ENCODE measurements at regions not wholly inside any gene's neighbourhood (a gene's known extent, or its start where the extent isn't known, plus 50 kb on each side); places are given as distances from the start of the nearest gene placed in this dataset.

GRCh38 chrX:20499763-20500162, 233.1 kb upstream of the RPS6KA3 start:
- H3K4me3 Mint-ChIP-seq, result no peak overlapping the region
- H3K36me3 Mint-ChIP-seq (ENCODE audit: low read depth), result no peaks in the 10 kb centered on the region
- no peaks in the 10 kb centered on the region for H3K9me3 Mint-ChIP-seq
- peaks cover 14% of the 10 kb centered on the region for H3K4me1 Mint-ChIP-seq
- peaks cover 8% of the 10 kb centered on the region for H3K27me3 Mint-ChIP-seq
- no peak overlapping the region for H3K27ac Mint-ChIP-seq
- ATAC-seq (no peak), DNase-seq (no peak)

- Mint-ChIP-seq H3K9me3 (no peaks in the 10 kb centered on the region), H3K27me3 (peaks cover 8% of the 10 kb centered on the region), H3K27ac (no peak overlapping the region), H3K4me1 (peaks cover 14% of the 10 kb centered on the region), H3K36me3 (ENCODE audit: low read depth) (no peaks in the 10 kb centered on the region), H3K4me3 (no peak overlapping the region)
- no peak for ATAC-seq
- DNase-seq, result no peak
Observed at GRCh38 chrX:20498851-20499635, 232.3 kb upstream of the RPS6KA3 start.

DNA sequence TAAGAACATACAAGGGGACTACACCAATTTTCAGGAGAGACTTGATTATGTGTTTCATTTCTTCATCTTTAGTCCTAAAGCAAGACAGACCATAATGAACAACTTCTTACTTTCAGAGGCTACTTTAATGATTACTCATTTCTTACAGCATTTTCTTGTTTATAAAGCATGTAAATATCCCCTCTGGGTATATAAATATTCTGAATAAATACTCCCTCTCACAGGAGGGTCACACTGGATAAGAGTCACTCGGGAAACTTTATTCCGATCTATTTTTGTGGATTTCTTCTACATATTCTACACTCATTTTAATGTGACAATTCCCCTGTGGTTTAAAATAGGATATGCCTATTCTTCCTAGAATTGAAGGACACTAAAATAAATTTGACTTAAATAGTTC, 228.9 kb upstream of the RPS6KA3 start:
- Mint-ChIP-seq H3K4me1 (peaks cover 9% of the 10 kb centered on the region), H3K27ac (no peak overlapping the region), H3K9me3 (no peaks in the 10 kb centered on the region), H3K4me3 (no peak overlapping the region), H3K27me3 (peaks cover 4% of the 10 kb centered on the region), H3K36me3 (ENCODE audit: low read depth) (no peaks in the 10 kb centered on the region)
- no peak for ATAC-seq
- no peak for DNase-seq

GRCh38 chrX:20488473-20488872, 221.8 kb upstream of the RPS6KA3 start:
- ATAC-seq (no peak), DNase-seq (no peak)
- Mint-ChIP-seq H3K4me3 (no peak overlapping the region), H3K27me3 (no peaks in the 10 kb centered on the region), H3K4me1 (peaks cover 12% of the 10 kb centered on the region), H3K9me3 (no peaks in the 10 kb centered on the region), H3K27ac (no peak overlapping the region), H3K36me3 (ENCODE audit: low read depth) (no peaks in the 10 kb centered on the region)

- Mint-ChIP-seq H3K27me3 (no peaks in the 10 kb centered on the region), H3K9me3 (no peaks in the 10 kb centered on the region), H3K36me3 (ENCODE audit: low read depth) (no peaks in the 10 kb centered on the region), H3K4me1 (peaks cover 12% of the 10 kb centered on the region), H3K4me3 (no peak overlapping the region), H3K27ac (peak overlapping the region; percentile 54)
- DNase-seq (no peak), ATAC-seq (peak; percentile 65)
Observed at GRCh38 chrX:20487227-20487626, 220.5 kb upstream of the RPS6KA3 start.

- ATAC-seq, result peak; percentile 28
- Mint-ChIP-seq H3K4me3 (no peak overlapping the region), H3K9me3 (no peaks in the 10 kb centered on the region)
Observed at GRCh38 chrX:20481632-20482031, 214.9 kb upstream of the RPS6KA3 start.

GRCh38 chrX:20479896-20480295, 213.2 kb upstream of the RPS6KA3 start:
- no peaks in the 10 kb centered on the region for H3K9me3 Mint-ChIP-seq
- H3K27ac Mint-ChIP-seq, result no peak overlapping the region
- no peaks in the 10 kb centered on the region for H3K27me3 Mint-ChIP-seq
- H3K4me3 Mint-ChIP-seq, result no peak overlapping the region
- no peaks in the 10 kb centered on the region for H3K36me3 Mint-ChIP-seq (ENCODE audit: low read depth)
- H3K4me1 Mint-ChIP-seq, result peaks cover 3% of the 10 kb centered on the region
- ATAC-seq, result no peak
- no peak for DNase-seq

More at GRCh38 chrX:20481632-20482031, 214.9 kb upstream of the RPS6KA3 start:
- DNase-seq, result no peak
- Mint-ChIP-seq H3K4me1 (peaks cover 3% of the 10 kb centered on the region), H3K36me3 (ENCODE audit: low read depth) (no peaks in the 10 kb centered on the region), H3K27ac (no peak overlapping the region), H3K27me3 (no peaks in the 10 kb centered on the region)

DNA sequence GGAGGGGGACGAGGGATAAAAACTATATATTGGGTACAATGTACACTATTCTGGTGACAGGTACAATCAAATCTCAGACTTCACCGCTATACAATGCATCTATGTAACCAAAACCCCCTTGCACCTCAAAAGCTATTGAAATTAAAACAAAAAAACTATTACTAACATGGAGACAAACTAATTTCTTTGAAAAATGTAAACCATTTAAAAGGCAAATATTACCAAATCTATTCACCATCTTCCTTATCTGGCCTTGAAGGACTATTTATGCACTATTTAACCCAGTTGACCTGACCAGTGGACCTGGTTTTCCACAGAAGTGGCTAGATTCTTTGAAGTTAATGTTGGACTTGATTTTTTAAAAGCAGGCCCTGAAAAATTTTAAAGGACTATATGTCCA, 212.3 kb upstream of the RPS6KA3 start:
- Mint-ChIP-seq H3K4me3 (no peak overlapping the region), H3K4me1 (peaks cover 3% of the 10 kb centered on the region), H3K27me3 (no peaks in the 10 kb centered on the region), H3K9me3 (no peaks in the 10 kb centered on the region), H3K36me3 (ENCODE audit: low read depth) (no peaks in the 10 kb centered on the region), H3K27ac (no peak overlapping the region)
- DNase-seq (no peak), ATAC-seq (no peak)

GRCh38 chrX:20477836-20478524, 211.3 kb upstream of the RPS6KA3 start:
- no peak overlapping the region for H3K27ac Mint-ChIP-seq
- DNase-seq (no peak), ATAC-seq (no peak)
- H3K4me3 Mint-ChIP-seq, result no peak overlapping the region
- H3K9me3 Mint-ChIP-seq, result no peaks in the 10 kb centered on the region
- no peaks in the 10 kb centered on the region for H3K27me3 Mint-ChIP-seq
- H3K36me3 Mint-ChIP-seq (ENCODE audit: low read depth), result no peaks in the 10 kb centered on the region
- peaks cover 3% of the 10 kb centered on the region for H3K4me1 Mint-ChIP-seq

- Mint-ChIP-seq H3K27ac (no peak overlapping the region), H3K36me3 (ENCODE audit: low read depth) (no peaks in the 10 kb centered on the region), H3K4me3 (no peak overlapping the region), H3K4me1 (peaks cover 3% of the 10 kb centered on the region), H3K27me3 (no peaks in the 10 kb centered on the region), H3K9me3 (no peaks in the 10 kb centered on the region)
- DNase-seq (no peak), ATAC-seq (no peak)
Observed at GRCh38 chrX:20477219-20477618, 210.5 kb upstream of the RPS6KA3 start.

- Mint-ChIP-seq H3K4me3 (no peak overlapping the region), H3K36me3 (ENCODE audit: low read depth) (no peaks in the 10 kb centered on the region), H3K9me3 (no peaks in the 10 kb centered on the region), H3K4me1 (no peaks in the 10 kb centered on the region), H3K27me3 (no peaks in the 10 kb centered on the region), H3K27ac (no peak overlapping the region)
- ATAC-seq (no peak), DNase-seq (no peak)
Observed at GRCh38 chrX:20472620-20473258, 206.0 kb upstream of the RPS6KA3 start.

DNA sequence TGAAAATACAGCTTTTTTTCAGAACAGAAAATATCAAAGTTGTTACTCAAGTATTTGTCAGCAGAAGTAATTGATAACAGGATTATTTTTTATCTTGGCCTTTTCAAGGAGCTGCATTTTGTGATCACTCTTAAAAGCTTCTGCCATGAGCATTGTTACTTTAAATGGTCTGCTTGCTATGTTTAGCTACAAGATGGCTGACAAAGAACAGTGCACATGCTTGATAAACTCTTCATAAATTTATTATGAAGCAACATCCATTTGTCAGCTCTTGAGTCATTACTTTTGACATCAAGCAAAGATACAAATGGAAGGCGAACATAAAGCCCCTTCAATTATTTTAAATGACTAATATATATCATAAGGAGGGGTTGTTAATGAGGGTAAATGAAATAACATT, 205.4 kb upstream of the RPS6KA3 start:
- no peak for ATAC-seq
- DNase-seq, result no peak
- H3K9me3 Mint-ChIP-seq, result no peaks in the 10 kb centered on the region
- peaks cover 2% of the 10 kb centered on the region for H3K27me3 Mint-ChIP-seq
- H3K4me1 Mint-ChIP-seq, result peaks cover 2% of the 10 kb centered on the region
- no peak overlapping the region for H3K4me3 Mint-ChIP-seq
- H3K27ac Mint-ChIP-seq, result no peak overlapping the region
- no peaks in the 10 kb centered on the region for H3K36me3 Mint-ChIP-seq (ENCODE audit: low read depth)

- no peak overlapping the region for H3K27ac Mint-ChIP-seq
- no peak overlapping the region for H3K4me3 Mint-ChIP-seq
- peaks cover 2% of the 10 kb centered on the region for H3K4me1 Mint-ChIP-seq
- peaks cover 2% of the 10 kb centered on the region for H3K27me3 Mint-ChIP-seq
- H3K9me3 Mint-ChIP-seq, result no peaks in the 10 kb centered on the region
- ATAC-seq (no peak), DNase-seq (no peak)
- no peaks in the 10 kb centered on the region for H3K36me3 Mint-ChIP-seq (ENCODE audit: low read depth)
Observed at GRCh38 chrX:20471483-20471882, 204.8 kb upstream of the RPS6KA3 start.

DNA sequence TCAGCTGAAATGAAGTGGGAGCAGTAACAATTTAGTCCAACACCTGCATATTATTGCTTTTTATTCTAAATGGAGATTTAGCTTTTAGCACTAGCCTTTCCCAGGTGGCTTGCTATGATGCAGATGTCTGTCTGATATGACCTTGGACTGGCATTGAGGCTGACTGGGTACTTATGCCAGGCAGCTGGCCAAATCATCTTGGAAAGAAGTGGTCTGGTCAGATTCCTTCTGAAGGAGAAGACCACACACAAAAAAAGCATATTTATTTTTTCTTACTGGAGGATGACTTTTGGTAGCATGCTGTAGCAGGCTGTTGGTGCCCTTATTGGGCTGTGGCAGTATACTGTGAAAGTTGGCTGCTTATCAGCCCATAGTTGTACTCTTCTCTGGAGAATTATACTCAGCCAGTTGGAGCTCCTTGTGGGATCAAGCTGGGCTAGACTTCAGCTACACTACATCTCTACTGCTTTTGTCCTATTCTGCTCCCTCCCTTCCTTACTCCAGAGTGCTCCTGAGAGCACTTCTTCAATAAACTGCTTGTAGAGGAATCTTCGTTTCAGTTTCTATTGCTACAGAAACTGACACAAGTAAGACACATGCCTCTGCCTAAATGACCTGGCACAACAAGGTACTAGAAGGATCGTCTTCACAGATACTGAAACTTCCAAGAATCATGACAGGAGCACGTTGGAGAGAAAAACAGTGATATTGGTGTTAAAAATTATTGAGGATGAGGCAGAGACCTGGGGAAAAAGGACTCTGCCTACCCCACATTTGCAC, 196.8 kb upstream of the RPS6KA3 start:
- Mint-ChIP-seq H3K4me1 (peaks cover 52% of the 10 kb centered on the region), H3K36me3 (ENCODE audit: low read depth) (no peaks in the 10 kb centered on the region), H3K9me3 (peaks cover 7% of the 10 kb centered on the region), H3K27ac (no peak overlapping the region), H3K4me3 (no peak overlapping the region), H3K27me3 (peaks cover 2% of the 10 kb centered on the region)
- ATAC-seq (no peak), DNase-seq (no peak)

Measured in activated naive CD8-positive, alpha-beta T cell treated with anti-CD3 and anti-CD28 coated beads, Interleukin-2, amount 50 U/mL, for 24 hours (primary cell).